HFFc6 (cell line): ENCODE measurements at regions not wholly inside any gene's neighbourhood (a gene's known extent, or its start where the extent isn't known, plus 50 kb on each side); places are given as distances from the start of the nearest gene placed in this dataset.
"Not testable (repeated sequence)": the region's sequence is repeated elsewhere in the genome, so short reads cannot be mapped to it uniquely, and the experiment has no call there.

Experiments
- DNase-seq: peaks from one replicate; pipeline ENCODE4 v3.0.0-alpha.2; 2018
- H3K27ac Mint-ChIP-seq: 2 replicates; pipeline ENCODE4 v1.8.0; 2020; ENCODE audit warnings: mild to moderate bottlenecking, mixed read lengths
- H3K27me3 Mint-ChIP-seq: 2 replicates; pipeline ENCODE4 v1.8.0; 2021; ENCODE audit warnings: mild to moderate bottlenecking, moderate library complexity, mixed read lengths; ENCODE audit not compliant: insufficient read depth
- H3K36me3 Mint-ChIP-seq: 2 replicates; pipeline ENCODE4 v1.8.0; 2021; ENCODE audit warnings: low read depth, mixed read lengths
- H3K4me1 Mint-ChIP-seq: 2 replicates; pipeline ENCODE4 v1.8.0; 2020; ENCODE audit warnings: low read depth, mixed read lengths
- H3K4me3 Mint-ChIP-seq: 2 replicates; pipeline ENCODE4 v1.8.0; 2020; ENCODE audit warnings: mild to moderate bottlenecking, moderate library complexity, mixed read lengths
- H3K9me3 Mint-ChIP-seq: 2 replicates; pipeline ENCODE4 v1.8.0; 2020; ENCODE audit warnings: mild to moderate bottlenecking, mixed read lengths
- TF ChIP-seq, protein P1 (sequence below): fragments of 200-600 bp; sonication (generic); IDR thresholded peaks from 2 replicates; pipeline ENCODE4 v1.5.0; 2021; ENCODE audit warnings: antibody characterized with exemption, mild to moderate bottlenecking

GRCh38 chr5:66442951-66443445 lies 153.2 kb upstream of the MAST4 start:
- peaks cover 14% of the 10 kb centered on the region for H3K9me3 Mint-ChIP-seq
- no peak overlapping the region for H3K4me3 Mint-ChIP-seq
- no peak overlapping the region for H3K27ac Mint-ChIP-seq
- no peak for DNase-seq
- H3K4me1 Mint-ChIP-seq: no peaks in the 10 kb centered on the region
- TF ChIP-seq, protein P1, sequence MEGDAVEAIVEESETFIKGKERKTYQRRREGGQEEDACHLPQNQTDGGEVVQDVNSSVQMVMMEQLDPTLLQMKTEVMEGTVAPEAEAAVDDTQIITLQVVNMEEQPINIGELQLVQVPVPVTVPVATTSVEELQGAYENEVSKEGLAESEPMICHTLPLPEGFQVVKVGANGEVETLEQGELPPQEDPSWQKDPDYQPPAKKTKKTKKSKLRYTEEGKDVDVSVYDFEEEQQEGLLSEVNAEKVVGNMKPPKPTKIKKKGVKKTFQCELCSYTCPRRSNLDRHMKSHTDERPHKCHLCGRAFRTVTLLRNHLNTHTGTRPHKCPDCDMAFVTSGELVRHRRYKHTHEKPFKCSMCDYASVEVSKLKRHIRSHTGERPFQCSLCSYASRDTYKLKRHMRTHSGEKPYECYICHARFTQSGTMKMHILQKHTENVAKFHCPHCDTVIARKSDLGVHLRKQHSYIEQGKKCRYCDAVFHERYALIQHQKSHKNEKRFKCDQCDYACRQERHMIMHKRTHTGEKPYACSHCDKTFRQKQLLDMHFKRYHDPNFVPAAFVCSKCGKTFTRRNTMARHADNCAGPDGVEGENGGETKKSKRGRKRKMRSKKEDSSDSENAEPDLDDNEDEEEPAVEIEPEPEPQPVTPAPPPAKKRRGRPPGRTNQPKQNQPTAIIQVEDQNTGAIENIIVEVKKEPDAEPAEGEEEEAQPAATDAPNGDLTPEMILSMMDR: no peak
- H3K36me3 Mint-ChIP-seq: no peaks in the 10 kb centered on the region; the same call in 1 of the 2 replicates
- no peaks in the 10 kb centered on the region for H3K27me3 Mint-ChIP-seq

GRCh38 chr5:66443462-66444130 lies 152.6 kb upstream of the MAST4 start:
- H3K4me3 Mint-ChIP-seq: no peak overlapping the region
- peaks cover 18% of the 10 kb centered on the region for H3K9me3 Mint-ChIP-seq
- H3K27ac Mint-ChIP-seq: no peak overlapping the region
- no peaks in the 10 kb centered on the region; the same call in 1 of the 2 replicates for H3K27me3 Mint-ChIP-seq
- no peaks in the 10 kb centered on the region; the same call in 1 of the 2 replicates for H3K36me3 Mint-ChIP-seq
- TF ChIP-seq, protein P1: no peak
- H3K4me1 Mint-ChIP-seq: no peaks in the 10 kb centered on the region
- DNase-seq: no peak

DNA sequence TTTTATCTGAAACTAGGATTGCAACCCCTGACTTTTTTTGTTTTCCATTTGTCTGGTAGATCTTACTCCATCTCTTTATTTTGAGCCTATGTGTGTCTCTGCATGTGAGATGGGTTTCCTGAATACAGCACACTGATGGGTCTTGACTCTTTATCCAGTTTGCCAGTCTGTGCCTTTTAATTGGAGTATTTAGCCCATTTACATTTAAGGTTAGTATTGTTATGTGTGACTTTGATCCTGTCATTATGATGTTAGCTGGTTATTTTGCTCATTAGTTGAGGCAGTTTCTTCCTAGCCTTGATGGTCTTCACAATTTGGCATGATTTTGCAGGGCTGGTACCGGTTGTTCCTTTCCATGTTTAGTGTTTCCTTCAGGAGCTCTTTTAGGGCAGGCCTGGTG lies 148.1 kb upstream of the MAST4 start:
- H3K4me3 Mint-ChIP-seq, H3K27ac Mint-ChIP-seq, DNase-seq, H3K27me3 Mint-ChIP-seq, H3K4me1 Mint-ChIP-seq, H3K36me3 Mint-ChIP-seq: not testable (repeated sequence)
- H3K9me3 Mint-ChIP-seq: peaks cover 37% of the 10 kb centered on the region

DNA sequence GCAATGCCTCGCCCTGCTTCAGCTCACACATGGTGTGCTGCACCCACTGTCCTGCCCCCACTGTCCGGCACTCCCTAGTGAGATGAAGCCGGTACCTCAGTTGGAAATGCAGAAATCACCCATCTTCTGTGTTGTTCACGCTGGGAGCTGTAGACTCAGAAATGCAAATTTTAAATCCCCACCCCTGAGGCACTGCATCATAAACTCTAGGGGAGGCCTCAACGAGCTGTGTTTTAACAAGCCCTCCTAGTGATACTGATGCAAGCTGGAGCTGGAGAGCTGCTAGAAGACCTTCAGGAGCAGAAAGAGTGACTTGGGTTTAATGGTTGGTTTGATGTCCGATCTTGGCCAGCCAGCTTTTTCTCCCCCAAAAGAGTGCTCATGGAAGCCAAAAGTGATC lies 146.0 kb upstream of the MAST4 start:
- DNase-seq: no peak
- H3K36me3 Mint-ChIP-seq: no peaks in the 10 kb centered on the region; the same call in 1 of the 2 replicates
- no peaks in the 10 kb centered on the region for H3K4me1 Mint-ChIP-seq
- H3K27me3 Mint-ChIP-seq: no peaks in the 10 kb centered on the region; the same call in 1 of the 2 replicates
- no peak overlapping the region for H3K4me3 Mint-ChIP-seq
- H3K27ac Mint-ChIP-seq: no peak overlapping the region
- H3K9me3 Mint-ChIP-seq: peaks cover 45% of the 10 kb centered on the region
- TF ChIP-seq, protein P1: no peak

DNA sequence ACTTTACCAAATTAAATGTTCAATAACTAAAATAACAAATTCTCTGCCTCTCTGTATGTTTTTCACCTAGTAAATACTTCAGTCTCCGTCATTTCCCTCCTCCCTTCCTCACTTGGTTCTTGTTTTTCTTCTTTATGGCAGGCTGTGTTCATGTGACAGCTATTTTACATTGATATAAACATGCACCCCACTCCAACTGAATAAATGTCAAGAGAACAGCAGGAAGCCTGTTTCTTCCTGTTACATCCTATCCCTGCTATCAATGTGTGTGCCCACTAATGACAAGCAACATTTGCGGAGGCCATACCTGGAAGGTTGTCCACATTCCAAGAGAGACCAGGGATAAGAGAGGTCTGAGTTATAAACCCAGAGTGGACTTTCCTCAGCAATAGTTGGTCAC lies 145.2 kb upstream of the MAST4 start:
- Mint-ChIP-seq H3K27ac (no peak overlapping the region), H3K9me3 (peaks cover 45% of the 10 kb centered on the region), H3K4me1 (no peaks in the 10 kb centered on the region), H3K4me3 (no peak overlapping the region), H3K27me3 (no peaks in the 10 kb centered on the region; the same call in 1 of the 2 replicates), H3K36me3 (no peaks in the 10 kb centered on the region; the same call in 1 of the 2 replicates)
- TF ChIP-seq, protein P1: no peak
- DNase-seq: no peak

DNA sequence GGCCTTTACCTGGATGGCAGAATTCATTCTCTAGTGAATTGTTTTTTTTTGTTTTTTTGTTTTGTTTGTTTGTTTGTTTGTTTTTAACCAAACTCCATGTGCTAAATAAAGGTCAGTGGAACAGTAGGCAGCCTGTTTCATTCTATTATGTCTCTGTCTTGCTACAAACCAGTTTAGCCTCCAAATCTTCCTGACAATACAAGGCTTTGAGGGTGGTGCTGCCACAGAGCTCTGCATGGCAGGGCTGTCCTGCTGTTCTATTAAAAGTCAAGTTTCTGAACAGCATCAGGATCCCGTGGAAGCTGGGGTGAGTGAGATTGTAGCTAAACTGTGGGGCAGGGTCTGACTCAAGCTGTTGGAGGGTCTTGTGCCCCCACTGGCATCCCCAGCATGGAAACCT lies 144.1 kb upstream of the MAST4 start:
- Mint-ChIP-seq H3K4me3 (no peak overlapping the region), H3K27ac (no peak overlapping the region), H3K4me1 (no peaks in the 10 kb centered on the region), H3K9me3 (peaks cover 46% of the 10 kb centered on the region), H3K27me3 (no peaks in the 10 kb centered on the region; the same call in 1 of the 2 replicates), H3K36me3 (no peaks in the 10 kb centered on the region; the same call in 1 of the 2 replicates)
- TF ChIP-seq, protein P1: no peak
- no peak for DNase-seq
